Natural killer cell (primary cell): ENCODE measurements at regions not wholly inside any gene's neighbourhood (a gene's known extent, or its start where the extent isn't known, plus 50 kb on each side); places are given as distances from the start of the nearest gene placed in this dataset.

Experiments
- ATAC-seq, 3 donors: fragments of 150-1000 bp in 2 of 3; fragments of 200-7000 bp in 1 of 3; cut with Tn5 transposase; 1 replicate in 1 of 3; 2 replicates in 2 of 3; pipeline ENCODE4 v1.10.0; 2021; ENCODE audit warnings: mild to moderate bottlenecking in 2 of 3, moderate library complexity in 2 of 3
- DNase-seq, 2 donors: peaks; one replicate each; pipeline versions ENCODE4 v3.0.0 to v3.0.0-alpha.2; 2013 to 2021; ENCODE audit warnings: mixed read lengths in 1 of 2
- H3K27ac ChIP-seq: one replicate; pipeline ENCODE4 v1.5.1; 2013; ENCODE audit warnings: mild to moderate bottlenecking, low read length
- H3K27me3 ChIP-seq: one replicate; pipeline ENCODE4 v1.6.1; 2013; ENCODE audit warnings: low read length; ENCODE audit not compliant: control insufficient read depth, insufficient read depth
- H3K36me3 ChIP-seq: one replicate; pipeline ENCODE4 v1.6.1; 2013; ENCODE audit warnings: low read length; ENCODE audit not compliant: control insufficient read depth, insufficient read depth
- H3K4me1 ChIP-seq: one replicate; pipeline ENCODE4 v1.6.1; 2013; ENCODE audit warnings: low read length; ENCODE audit not compliant: control insufficient read depth, insufficient read depth
- H3K4me3 ChIP-seq: one replicate; pipeline ENCODE4 v1.5.1; 2013; ENCODE audit warnings: low read length
- H3K9me3 ChIP-seq: one replicate; pipeline ENCODE4 v1.6.1; 2013; ENCODE audit warnings: low read length; ENCODE audit not compliant: control insufficient read depth, insufficient read depth
- H3K27ac Mint-ChIP-seq, 2 donors: one replicate each; pipeline ENCODE4 v1.8.0; 2022; ENCODE audit warnings: mild to moderate bottlenecking in 2 of 2, mixed read lengths in 2 of 2, moderate library complexity in 1 of 2
- H3K27me3 Mint-ChIP-seq, 2 donors: one replicate each; pipeline ENCODE4 v1.8.0; 2022; ENCODE audit warnings: low read depth in 2 of 2, mixed read lengths in 2 of 2
- H3K36me3 Mint-ChIP-seq: one replicate; pipeline ENCODE4 v1.8.0; 2022; ENCODE audit warnings: mixed read lengths
- H3K4me1 Mint-ChIP-seq, 2 donors: one replicate each; pipeline ENCODE4 v1.8.0; 2022; ENCODE audit warnings: mixed read lengths in 2 of 2
- H3K4me3 Mint-ChIP-seq: one replicate; pipeline ENCODE4 v1.8.0; 2022; ENCODE audit warnings: mild to moderate bottlenecking, moderate library complexity, mixed read lengths
- H3K9me3 Mint-ChIP-seq, 2 donors: one replicate each; pipeline ENCODE4 v1.8.0; 2022; ENCODE audit warnings: mixed read lengths in 2 of 2
- CTCF ChIP-seq: fragments of 200-600 bp; IDR thresholded peaks from one replicate; pipeline ENCODE4 v1.8.0; 2022; ENCODE audit warnings: antibody characterized with exemption
- WGBS: methylation state at CpG from one replicate; pipeline ENCODE4 v1.1.7; 2013; ENCODE audit warnings: missing lambda C conversion rate; ENCODE audit not compliant: insufficient coverage; 5-methylcytosine and 5-hydroxymethylcytosine counted together
- intact Hi-C: fragments of 100-400 bp; cut with micrococcal nuclease; formaldehyde crosslinking; loops from one replicate; pipeline ENCODE4 v1.14.2; 2022

GRCh38 chr2:7648221-7648795, 731.1 kb downstream of the RNF144A start:
- TF ChIP-seq CTCF, result no peak
- no peak for DNase-seq
- no peak overlapping the region for H3K4me3 Mint-ChIP-seq
- no peaks in the 10 kb centered on the region for H3K9me3 ChIP-seq
- H3K27me3 ChIP-seq, result no peaks in the 10 kb centered on the region
- H3K4me3 ChIP-seq, result no peak overlapping the region
- no peak overlapping the region for H3K27ac Mint-ChIP-seq
- no peaks in the 10 kb centered on the region for H3K36me3 ChIP-seq
- H3K36me3 Mint-ChIP-seq, result no peaks in the 10 kb centered on the region
- H3K27me3 Mint-ChIP-seq, result peaks cover 0 to 3% of the 10 kb centered on the region in 2 donors
- H3K9me3 Mint-ChIP-seq, result no peaks in the 10 kb centered on the region
- ATAC-seq, result no peak
- peaks cover 5% of the 10 kb centered on the region for H3K4me1 ChIP-seq
- WGBS, result 95% methylated on average over 7 of the region's 7 CpGs
- H3K27ac ChIP-seq, result no peak overlapping the region
- peaks cover 7% of the 10 kb centered on the region in 2 donors for H3K4me1 Mint-ChIP-seq
- intact Hi-C loops, result no loop called here

- 54% methylated on average over 6 of the region's 6 CpGs for WGBS
- no peaks in the 10 kb centered on the region for H3K36me3 Mint-ChIP-seq
- H3K27me3 ChIP-seq, result no peaks in the 10 kb centered on the region
- DNase-seq, result peak in 1 of 2 donors; percentile 52
- H3K9me3 ChIP-seq, result no peaks in the 10 kb centered on the region
- H3K4me3 Mint-ChIP-seq, result no peak overlapping the region
- H3K4me1 ChIP-seq, result peaks cover 5% of the 10 kb centered on the region
- H3K27ac Mint-ChIP-seq, result no peak overlapping the region
- H3K36me3 ChIP-seq, result no peaks in the 10 kb centered on the region
- no peaks in the 10 kb centered on the region for H3K9me3 Mint-ChIP-seq
- peaks cover 0 to 3% of the 10 kb centered on the region in 2 donors for H3K27me3 Mint-ChIP-seq
- H3K4me3 ChIP-seq, result no peak overlapping the region
- H3K4me1 Mint-ChIP-seq, result peaks cover 7% of the 10 kb centered on the region in 2 donors
- intact Hi-C loops, result no loop called here
- H3K27ac ChIP-seq, result no peak overlapping the region
- peak in 1 of 3 donors; percentile 33 for ATAC-seq
- TF ChIP-seq CTCF, result no peak
Measured at GRCh38 chr2:7649461-7650228, 732.4 kb downstream of the RNF144A start.

DNA sequence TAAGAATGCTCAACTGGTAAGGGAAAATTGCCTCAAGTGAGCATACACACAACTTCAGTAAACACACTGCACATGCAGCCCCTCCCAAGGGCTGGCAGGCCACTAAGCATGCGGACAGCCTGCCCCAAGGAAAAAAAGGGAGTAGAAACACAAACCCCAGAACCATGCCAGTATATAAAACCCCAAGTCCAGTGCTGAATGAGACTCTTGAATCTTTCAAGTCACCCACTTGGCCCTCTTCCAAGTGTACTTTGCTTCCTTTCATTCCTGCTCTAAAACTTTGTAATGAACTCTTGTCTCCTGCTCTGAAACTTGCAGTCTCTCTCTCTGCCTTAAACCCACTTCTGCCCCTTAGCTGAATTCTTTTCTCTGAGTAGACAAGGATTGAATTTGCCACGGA, 736.4 kb downstream of the RNF144A start:
- Histone ChIP-seq H3K36me3 (no peaks in the 10 kb centered on the region), H3K27me3 (no peaks in the 10 kb centered on the region), H3K4me1 (peaks cover 5% of the 10 kb centered on the region), H3K4me3 (no peak overlapping the region), H3K9me3 (no peaks in the 10 kb centered on the region), H3K27ac (no peak overlapping the region)
- Mint-ChIP-seq H3K9me3 (no peaks in the 10 kb centered on the region), H3K27me3 (no peaks in the 10 kb centered on the region), H3K36me3 (no peaks in the 10 kb centered on the region), H3K4me3 (no peak overlapping the region), H3K4me1 (peaks cover 7% of the 10 kb centered on the region in 2 donors), H3K27ac (no peak overlapping the region)
- WGBS, result 95% methylated on average over 1 of the region's 2 CpGs
- DNase-seq (no peak), ATAC-seq (no peak)
- no peak for TF ChIP-seq CTCF
- intact Hi-C loops, result no loop called here
